CD4-positive, alpha-beta T cell treated with Interleukin-4 for 1 hour (primary cell): ENCODE measurements at regions not wholly inside any gene's neighbourhood (a gene's known extent, or its start where the extent isn't known, plus 50 kb on each side); places are given as distances from the start of the nearest gene placed in this dataset.

Source experiments
- DNase-seq, 2 donors: peaks; one replicate each; pipeline ENCODE4 v3.0.0-alpha.2; 2020 to 2022

DNA sequence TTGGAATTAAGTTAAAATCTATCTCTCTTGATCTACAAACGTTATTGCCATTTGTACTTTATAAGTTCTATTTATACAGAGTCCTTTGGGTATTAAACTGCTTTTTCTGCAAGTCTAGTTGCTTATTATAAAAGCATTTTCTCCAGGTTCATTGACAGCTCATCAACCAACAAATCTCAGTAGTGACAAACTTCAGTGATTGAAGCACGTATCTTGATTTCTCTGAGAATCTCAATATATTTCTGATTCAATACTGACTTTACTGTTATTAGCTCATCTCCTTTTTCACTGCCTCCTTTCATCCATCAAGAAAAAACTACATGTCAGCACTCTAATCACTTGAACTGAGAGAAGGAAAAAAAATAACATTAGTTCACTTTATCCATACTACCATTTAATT is 630.2 kb downstream of the ARAP2 start:
- no peak for DNase-seq

DNA sequence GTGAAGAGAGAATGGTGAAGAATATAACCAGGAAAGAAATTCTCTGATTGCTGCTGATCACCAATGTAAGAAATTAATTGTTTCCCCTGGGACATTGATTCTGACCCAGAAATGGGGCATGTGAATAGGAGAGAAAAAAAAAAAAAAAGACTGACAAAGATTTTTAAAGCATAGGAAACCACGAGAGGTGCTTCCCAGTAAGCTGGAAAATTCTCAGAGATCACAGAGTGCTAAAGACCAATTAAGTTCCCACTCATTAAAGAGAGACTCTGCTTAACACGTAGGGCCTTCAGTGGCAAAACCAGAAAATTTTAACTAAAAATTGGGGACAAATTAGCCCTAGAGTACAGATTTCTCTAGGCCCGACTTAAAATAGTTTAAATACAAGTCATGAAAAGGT is 604.4 kb downstream of the ARAP2 start:
- no peak for DNase-seq

DNA sequence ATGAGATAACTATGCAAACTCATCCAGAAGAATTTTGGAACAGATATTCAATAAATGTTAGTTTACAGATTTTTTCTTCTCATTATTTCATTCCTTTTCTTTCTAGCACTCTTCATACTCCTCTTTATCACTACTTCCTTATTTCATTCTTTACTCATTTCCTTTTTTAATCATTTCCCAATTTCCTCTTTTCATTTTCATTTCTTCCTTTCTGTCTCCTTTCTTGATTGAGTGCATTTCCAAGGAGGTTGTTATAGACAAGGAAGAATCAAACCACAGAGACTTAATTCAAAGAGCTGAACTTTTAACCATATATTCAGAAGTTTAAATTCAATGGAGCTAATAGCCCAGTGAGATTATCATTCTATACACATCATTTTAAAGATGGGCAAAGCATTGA is 600.7 kb downstream of the ARAP2 start:
- DNase-seq: no peak

DNA sequence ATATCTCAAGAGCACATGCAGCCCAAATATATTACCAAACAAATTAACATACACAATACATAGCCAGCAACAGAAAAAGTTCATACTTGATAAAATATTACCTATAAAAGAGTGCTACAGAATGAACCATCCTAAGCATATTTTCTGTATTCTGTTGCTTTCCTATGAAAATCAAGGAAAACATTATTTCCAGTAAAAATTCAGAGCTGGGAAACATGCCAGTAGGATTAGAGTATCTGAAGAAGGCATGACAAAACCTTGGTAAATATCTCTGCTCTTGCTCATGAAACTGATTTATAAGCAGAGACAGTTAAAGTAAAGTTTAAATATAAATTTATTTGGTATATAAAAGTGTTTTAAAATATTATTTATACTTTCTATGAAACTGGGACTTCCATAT is 599.7 kb downstream of the ARAP2 start:
- DNase-seq: no peak

DNA sequence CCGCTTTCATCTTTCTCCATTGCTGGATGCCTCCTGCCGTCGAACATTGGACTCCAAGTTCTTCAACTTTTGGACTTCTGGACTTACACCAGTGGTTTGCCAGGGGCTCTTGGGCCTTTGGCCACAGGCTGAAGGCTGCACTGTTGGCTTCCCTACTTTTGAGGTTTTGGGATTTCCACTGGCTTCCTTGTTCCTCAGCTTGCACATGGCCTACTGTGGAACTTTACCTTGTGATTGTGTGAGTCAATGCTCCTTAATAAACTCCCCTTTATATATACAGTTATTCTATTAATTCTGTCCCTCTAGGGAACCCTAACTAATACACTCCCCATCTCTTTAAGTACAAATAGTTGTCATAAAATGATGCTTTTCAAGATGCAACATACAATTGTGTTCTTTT is 595.3 kb downstream of the ARAP2 start:
- DNase-seq: no peak

GRCh38 chr4:35649778-35650177 is 594.5 kb downstream of the ARAP2 start:
- no peak for DNase-seq

GRCh38 chr4:35652197-35652596 is 592.1 kb downstream of the ARAP2 start:
- no peak for DNase-seq

DNA sequence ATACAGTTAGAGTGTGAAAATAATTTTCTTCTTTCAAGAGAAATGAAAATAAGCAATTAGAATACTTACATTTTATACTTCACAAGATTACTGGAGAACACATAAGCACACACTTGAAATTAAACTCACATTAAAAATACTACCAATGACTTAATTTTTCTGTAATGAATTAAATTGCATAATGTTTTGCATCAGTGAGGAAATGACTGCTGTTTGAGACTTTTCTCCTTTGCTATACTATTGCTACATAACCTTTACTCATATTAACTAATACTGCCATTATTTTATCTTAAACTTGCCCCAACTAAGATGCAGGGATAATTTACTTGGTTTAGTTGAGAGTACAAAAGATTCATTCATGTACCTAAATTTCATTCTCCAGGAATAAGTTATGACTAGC is 590.9 kb downstream of the ARAP2 start:
- DNase-seq: no peak

DNA sequence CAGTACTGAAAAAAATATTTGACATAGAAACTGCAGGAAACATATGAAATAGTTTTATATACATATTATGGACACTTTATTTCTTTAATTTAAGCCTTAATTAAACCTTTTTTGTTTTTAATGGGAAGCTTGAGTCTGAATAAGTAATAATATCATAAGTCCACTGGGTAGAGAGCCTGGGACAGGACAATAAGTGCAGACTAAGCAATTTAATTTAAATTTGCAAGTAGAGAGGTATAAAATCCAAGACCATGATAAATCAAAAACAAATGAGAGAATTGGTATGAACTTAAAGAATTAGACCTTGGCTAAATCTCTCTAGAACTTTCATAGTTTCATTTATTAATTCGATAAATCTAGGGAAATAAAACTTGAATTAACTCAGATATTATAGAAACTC is 571.2 kb downstream of the ARAP2 start:
- DNase-seq: no peak

DNA sequence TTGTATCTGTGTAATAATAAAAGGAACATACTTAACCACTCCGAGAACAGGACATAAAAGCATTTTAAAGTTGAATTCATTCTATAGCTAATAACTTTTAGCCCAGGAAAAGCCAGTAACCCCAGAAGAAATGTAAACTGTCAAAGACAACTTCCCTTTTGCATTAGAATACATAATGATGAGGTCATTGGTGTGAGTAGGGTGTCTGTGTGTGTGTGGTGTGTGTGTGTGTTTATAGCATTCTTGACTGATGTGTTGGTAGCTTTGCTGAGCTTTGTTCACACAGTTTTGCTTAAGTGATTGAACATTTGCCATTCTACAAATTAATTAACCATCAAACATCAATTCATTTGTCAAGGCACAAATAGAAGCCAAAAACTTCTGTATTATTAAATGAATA is 559.6 kb downstream of the ARAP2 start:
- no peak for DNase-seq

GRCh38 chr4:35689870-35690269 is 554.4 kb downstream of the ARAP2 start:
- DNase-seq: no peak

- no peak for DNase-seq
These were observed 554.0 kb downstream of the ARAP2 start for GRCh38 chr4:35690271-35690670.

GRCh38 chr4:35695003-35695402 is 549.3 kb downstream of the ARAP2 start:
- DNase-seq: no peak

DNA sequence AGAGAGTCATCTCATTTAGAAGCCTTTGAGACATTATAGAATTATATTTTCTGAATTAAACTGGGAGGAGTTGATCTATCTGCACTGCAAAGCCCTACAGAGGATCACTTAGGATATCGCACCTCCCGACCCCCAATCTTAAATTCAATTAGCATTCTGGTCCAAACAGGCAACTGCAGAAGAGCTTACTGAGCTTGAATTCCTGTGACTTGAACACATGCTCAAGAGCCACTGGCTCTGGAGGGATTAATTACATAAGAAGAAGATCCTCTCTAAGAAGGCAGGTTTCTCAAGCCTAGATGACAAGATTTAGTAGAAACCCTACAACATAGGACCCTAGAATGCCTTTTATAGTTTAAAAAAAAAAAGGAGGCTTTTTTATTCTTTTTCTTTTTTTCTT is 548.9 kb downstream of the ARAP2 start:
- no peak for DNase-seq

DNA sequence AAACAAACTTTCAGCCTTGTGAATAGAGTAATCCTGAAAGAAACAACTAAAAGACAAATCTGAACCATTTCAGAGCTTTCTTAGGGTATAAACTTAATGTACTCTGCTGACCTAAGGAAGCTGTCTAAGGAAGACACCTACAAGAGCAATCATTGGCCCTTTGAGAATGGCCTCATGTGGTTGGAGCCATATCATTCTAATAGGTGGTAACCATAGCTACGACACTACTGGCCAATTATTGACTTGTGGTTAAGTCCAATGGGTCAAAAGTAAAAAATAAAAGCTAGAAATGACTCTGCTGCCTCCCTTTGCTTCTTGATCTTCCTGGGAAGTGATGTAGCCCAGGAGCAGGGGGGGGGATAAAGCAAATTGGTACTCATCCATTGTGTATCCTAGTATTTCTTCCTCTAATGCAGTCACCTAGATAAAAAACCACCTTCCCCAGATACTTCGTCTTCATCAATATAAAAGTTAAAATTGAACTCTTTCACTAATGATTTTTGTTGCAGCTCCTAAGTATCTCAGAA is 547.0 kb downstream of the ARAP2 start:
- DNase-seq: no peak

DNA sequence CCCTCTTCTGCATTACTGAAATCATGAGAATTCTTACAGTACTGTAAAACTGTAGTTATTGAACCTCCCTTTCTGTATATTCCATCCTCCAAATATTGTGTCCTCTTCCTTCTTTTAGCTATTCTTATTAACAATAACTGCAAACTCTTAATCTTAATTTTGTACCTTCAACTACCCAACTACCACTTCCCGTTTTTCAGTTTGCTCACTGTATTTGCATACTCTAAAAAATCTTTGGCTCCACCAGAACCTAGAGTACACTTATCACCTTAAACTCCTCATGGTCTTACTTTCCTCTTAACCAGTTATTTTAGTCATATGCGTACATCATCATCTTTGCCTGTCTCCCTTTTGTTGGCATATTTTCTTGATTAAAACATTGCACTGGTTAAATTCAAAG is 543.7 kb downstream of the ARAP2 start:
- no peak for DNase-seq

DNA sequence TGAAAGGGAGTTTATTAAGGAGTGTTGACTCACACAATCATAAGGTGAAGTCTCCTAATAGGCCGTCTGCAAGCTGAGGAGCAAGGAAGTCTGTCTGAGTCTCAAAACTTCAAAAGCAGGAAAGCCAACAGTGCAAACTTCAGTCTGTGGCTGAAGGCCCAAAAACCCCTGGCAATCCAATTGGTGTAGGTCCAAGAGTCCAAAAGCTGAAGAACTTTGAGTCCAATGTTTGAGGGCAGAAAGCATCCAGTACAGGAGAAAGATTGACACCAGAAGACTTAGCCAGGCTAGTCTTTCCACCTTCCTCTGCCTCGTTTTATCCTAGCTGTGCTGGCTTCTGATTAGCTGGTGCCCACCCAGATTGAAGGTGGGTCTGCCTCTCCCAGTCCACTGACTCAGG is 535.2 kb downstream of the ARAP2 start:
- no peak for DNase-seq

- DNase-seq: no peak
These were observed 534.0 kb downstream of the ARAP2 start for GRCh38 chr4:35710343-35710742.

GRCh38 chr4:35711127-35711526 is 533.2 kb downstream of the ARAP2 start:
- no peak for DNase-seq

GRCh38 chr4:35723973-35724372 is 520.3 kb downstream of the ARAP2 start:
- no peak for DNase-seq

GRCh38 chr4:35725131-35725530 is 519.2 kb downstream of the ARAP2 start:
- DNase-seq: no peak

DNA sequence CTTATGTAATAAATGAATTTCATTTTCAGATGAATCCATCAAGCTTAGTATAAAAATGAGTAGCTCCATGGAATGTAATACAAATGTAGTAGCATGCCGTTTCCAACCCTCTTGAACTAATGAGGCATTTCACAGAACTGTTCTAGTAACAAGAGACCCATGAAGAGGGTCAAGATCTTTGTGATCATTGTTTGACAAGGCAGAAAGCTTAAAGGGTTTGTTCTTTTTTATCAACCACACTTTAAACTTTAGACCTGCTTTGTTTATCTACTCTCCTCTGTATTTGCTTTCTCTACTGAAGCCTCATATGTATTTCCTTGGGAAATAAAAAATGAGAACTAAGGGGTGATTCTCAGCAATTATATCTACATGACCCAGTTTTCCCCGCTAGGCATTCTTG is 513.9 kb downstream of the ARAP2 start:
- DNase-seq: no peak

DNA sequence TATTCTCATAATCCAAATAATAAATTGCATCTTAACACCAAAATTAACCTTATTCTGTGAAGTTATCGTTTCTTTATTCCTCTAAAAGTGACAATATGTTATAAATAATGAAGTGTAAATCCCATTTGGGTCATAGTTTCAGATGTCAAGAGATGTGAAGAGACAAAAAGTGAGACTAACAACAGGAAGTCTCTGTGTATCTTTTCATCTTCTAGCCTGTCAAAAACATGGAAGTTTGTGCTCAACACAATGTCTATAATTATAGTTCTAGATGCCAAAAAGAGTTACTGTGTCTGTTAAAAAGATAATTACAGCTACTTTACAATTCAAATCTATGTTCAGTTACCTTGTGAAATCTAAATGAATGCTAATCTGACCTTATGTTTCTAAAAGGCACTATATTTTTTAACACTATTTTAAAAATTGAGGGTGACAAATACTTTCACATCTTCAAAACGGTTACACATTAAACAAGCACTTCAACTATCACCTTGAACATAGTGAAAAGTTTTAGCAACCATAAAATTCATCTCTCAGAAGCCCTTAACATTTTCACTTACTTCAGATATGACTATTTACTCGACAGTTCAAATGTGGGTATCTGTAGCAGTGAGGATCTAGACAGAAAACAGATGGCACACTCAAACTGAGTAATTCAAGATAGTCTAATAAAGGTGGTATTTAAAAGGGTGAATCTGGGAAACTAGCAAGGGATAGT is 509.8 kb downstream of the ARAP2 start:
- DNase-seq: no peak

GRCh38 chr4:35739308-35739707 is 505.0 kb downstream of the ARAP2 start:
- no peak for DNase-seq

DNA sequence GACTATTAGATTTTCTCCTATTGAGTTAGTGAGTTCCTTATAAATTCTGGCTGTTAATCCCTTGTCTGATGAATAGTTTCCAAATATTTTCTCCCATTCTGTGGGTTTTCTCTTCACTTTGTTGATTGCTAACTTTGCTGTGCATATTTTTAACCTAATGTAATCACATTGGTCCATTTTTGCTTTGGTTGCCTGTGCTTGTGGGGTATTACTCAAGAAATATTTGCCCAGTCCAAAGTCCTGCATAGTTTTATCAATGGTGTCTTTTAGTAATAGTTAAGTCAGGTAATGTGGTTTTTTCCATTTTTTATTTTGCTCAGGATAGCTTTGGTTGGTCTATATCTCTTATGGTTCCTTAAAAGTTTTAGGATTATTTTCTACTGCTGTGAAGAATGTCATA is 490.3 kb downstream of the ARAP2 start:
- no peak for DNase-seq
